Osteoblast (primary cell): ENCODE measurements at regions not wholly inside any gene's neighbourhood (a gene's known extent, or its start where the extent isn't known, plus 50 kb on each side); places are given as distances from the start of the nearest gene placed in this dataset.

Experiments
- DNase-seq: peaks from one replicate; pipeline ENCODE4 v3.0.0; 2011; ENCODE audit warnings: low spot score, mixed read lengths; ENCODE audit not compliant: insufficient read length; ENCODE audit errors: missing footprints
- H2AFZ ChIP-seq: 2 replicates; pipeline ENCODE4 v1.6.0; 2011; ENCODE audit warnings: mild to moderate bottlenecking, low read length
- H3K27ac ChIP-seq: 2 replicates; pipeline ENCODE4 v1.5.1; 2011; ENCODE audit warnings: mild to moderate bottlenecking, low read depth, low read length, moderate library complexity
- H3K27me3 ChIP-seq: 2 replicates; pipeline ENCODE4 v1.6.0; 2012; ENCODE audit warnings: mild to moderate bottlenecking, control low read depth, inconsistent platforms, low read length, moderate library complexity; ENCODE audit not compliant: insufficient read depth
- H3K36me3 ChIP-seq: 2 replicates; pipeline ENCODE4 v1.5.1; 2011; ENCODE audit warnings: mild to moderate bottlenecking, low read length, control low read depth, moderate library complexity; ENCODE audit not compliant: insufficient read depth
- H3K4me1 ChIP-seq: 2 replicates; pipeline ENCODE4 v1.5.1; 2011; ENCODE audit warnings: mild to moderate bottlenecking, low read length, control low read depth, moderate library complexity; ENCODE audit not compliant: insufficient read depth
- H3K4me2 ChIP-seq: 2 replicates; pipeline ENCODE4 v1.6.0; 2011; ENCODE audit warnings: mild to moderate bottlenecking, low read length; ENCODE audit not compliant: insufficient read depth
- H3K4me3 ChIP-seq: fragments of 200-600 bp; sonication (generic); 3 replicates; pipeline ENCODE4 v1.5.1; 2012; ENCODE audit warnings: mild to moderate bottlenecking, low read length, inconsistent platforms; ENCODE audit not compliant: insufficient read depth
- H3K79me2 ChIP-seq: 2 replicates; pipeline ENCODE4 v1.6.0; 2012; ENCODE audit warnings: mild to moderate bottlenecking, low read length, control low read depth, inconsistent platforms; ENCODE audit not compliant: insufficient read depth
- H3K9me3 ChIP-seq: 2 replicates; pipeline ENCODE4 v1.5.1; 2011; ENCODE audit warnings: low read depth, low read length, control low read depth
- H4K20me1 ChIP-seq: 2 replicates; pipeline ENCODE4 v1.6.0; 2012; ENCODE audit warnings: mild to moderate bottlenecking, low read length, control low read depth; ENCODE audit not compliant: insufficient read depth
- TF ChIP-seq, protein P1 (sequence below): IDR thresholded peaks from 2 replicates; pipeline ENCODE4 v1.5.1; 2011; ENCODE audit warnings: mild to moderate bottlenecking, low read depth, low read length, moderate library complexity; ENCODE audit errors: extremely low read depth

DNA sequence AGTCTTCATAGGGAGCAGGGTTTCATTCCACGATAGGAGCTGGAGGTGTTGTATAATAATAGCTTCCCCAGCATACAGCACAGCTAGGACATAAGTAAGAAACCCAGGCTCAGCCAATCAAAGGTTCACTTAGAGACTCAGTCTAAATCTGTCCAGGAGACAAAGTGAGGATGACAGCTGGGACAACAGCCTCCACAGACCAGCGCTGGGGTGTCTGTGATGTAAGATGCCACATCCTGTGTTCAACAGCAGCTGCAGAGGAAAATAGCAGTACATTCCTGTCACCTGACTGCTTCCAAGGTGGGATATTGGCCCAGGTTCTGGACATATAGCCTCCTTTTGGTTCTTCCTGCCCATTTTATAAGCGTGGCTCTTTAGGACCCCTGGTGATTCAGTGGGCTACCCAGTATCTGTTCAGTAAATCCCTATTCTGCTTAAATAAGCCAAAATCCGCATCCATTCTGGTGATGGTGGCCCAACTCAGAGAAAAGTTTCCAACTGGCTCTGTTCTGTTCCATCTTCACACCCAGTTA, 176.8 kb upstream of the SYT6 start:
- no peak overlapping the region for H3K4me2 ChIP-seq
- no peaks in the 10 kb centered on the region for H3K9me3 ChIP-seq
- TF ChIP-seq, protein P1, sequence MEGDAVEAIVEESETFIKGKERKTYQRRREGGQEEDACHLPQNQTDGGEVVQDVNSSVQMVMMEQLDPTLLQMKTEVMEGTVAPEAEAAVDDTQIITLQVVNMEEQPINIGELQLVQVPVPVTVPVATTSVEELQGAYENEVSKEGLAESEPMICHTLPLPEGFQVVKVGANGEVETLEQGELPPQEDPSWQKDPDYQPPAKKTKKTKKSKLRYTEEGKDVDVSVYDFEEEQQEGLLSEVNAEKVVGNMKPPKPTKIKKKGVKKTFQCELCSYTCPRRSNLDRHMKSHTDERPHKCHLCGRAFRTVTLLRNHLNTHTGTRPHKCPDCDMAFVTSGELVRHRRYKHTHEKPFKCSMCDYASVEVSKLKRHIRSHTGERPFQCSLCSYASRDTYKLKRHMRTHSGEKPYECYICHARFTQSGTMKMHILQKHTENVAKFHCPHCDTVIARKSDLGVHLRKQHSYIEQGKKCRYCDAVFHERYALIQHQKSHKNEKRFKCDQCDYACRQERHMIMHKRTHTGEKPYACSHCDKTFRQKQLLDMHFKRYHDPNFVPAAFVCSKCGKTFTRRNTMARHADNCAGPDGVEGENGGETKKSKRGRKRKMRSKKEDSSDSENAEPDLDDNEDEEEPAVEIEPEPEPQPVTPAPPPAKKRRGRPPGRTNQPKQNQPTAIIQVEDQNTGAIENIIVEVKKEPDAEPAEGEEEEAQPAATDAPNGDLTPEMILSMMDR, result no peak
- no peaks in the 10 kb centered on the region for H3K79me2 ChIP-seq
- H3K36me3 ChIP-seq, result no peaks in the 10 kb centered on the region
- DNase-seq, result no peak
- H3K27ac ChIP-seq, result no peak overlapping the region
- peaks cover 16% of the 10 kb centered on the region for H3K27me3 ChIP-seq
- no peaks in the 10 kb centered on the region for H3K4me1 ChIP-seq
- no peak overlapping the region for H3K4me3 ChIP-seq
- no peaks in the 10 kb centered on the region for H4K20me1 ChIP-seq
- H2AFZ ChIP-seq, result no peak overlapping the region

DNA sequence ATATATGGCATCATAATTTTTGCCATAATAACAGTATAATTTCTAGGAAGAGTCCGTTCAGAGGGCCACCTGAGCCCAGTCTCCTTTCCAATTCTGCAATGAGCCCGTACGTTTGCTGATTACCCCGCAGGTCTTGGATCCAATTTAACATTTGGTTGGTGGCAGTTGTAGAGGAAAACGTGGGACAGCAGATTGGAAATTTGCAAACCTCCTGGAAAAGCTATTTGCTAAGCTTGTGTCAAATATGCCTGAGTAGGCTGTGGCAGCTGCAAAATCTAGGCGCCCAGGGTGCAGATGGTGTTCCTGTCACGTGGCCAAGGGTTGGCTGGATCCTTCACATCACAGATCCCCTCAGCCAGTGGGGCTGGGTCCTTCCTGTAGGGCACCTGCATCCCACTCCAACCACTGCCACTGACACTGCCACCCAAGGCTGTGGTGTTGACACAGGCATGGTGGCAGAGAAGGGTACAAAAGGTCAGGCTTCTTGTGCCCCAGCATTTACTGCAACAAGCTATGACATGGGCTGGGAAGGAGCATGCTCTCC, 174.8 kb upstream of the SYT6 start:
- Histone ChIP-seq H3K4me3 (no peak overlapping the region), H3K36me3 (no peaks in the 10 kb centered on the region), H3K27ac (no peak overlapping the region), H3K79me2 (no peaks in the 10 kb centered on the region), H4K20me1 (no peaks in the 10 kb centered on the region), H3K4me1 (no peaks in the 10 kb centered on the region), H2AFZ (no peak overlapping the region), H3K9me3 (no peaks in the 10 kb centered on the region), H3K4me2 (no peak overlapping the region), H3K27me3 (peaks cover 12% of the 10 kb centered on the region)
- TF ChIP-seq, protein P1, result no peak
- DNase-seq, result no peak

DNA sequence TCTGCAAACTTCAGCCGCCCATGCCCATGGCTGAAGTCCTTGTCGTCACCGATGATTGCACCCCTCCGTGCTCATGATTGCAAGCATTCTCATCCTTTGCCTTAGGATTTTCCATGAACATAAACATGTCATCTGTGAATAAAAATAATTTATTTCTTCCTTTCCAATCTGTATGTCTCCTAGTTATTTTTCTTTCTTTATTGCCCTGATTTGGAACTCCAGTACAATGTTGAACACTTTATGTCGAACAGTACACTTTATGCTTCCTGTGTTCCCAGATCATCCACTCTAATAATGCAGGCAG, 170.9 kb upstream of the SYT6 start:
- Histone ChIP-seq H2AFZ (peak overlapping the region; percentile 42), H3K4me3 (no peak overlapping the region), H3K27me3 (no peaks in the 10 kb centered on the region), H3K36me3 (no peaks in the 10 kb centered on the region), H3K27ac (no peak overlapping the region), H3K4me2 (no peak overlapping the region), H3K79me2 (no peaks in the 10 kb centered on the region), H4K20me1 (no peaks in the 10 kb centered on the region), H3K9me3 (no peaks in the 10 kb centered on the region), H3K4me1 (peaks cover 26% of the 10 kb centered on the region)
- DNase-seq, result no peak
- TF ChIP-seq, protein P1, result no peak

DNA sequence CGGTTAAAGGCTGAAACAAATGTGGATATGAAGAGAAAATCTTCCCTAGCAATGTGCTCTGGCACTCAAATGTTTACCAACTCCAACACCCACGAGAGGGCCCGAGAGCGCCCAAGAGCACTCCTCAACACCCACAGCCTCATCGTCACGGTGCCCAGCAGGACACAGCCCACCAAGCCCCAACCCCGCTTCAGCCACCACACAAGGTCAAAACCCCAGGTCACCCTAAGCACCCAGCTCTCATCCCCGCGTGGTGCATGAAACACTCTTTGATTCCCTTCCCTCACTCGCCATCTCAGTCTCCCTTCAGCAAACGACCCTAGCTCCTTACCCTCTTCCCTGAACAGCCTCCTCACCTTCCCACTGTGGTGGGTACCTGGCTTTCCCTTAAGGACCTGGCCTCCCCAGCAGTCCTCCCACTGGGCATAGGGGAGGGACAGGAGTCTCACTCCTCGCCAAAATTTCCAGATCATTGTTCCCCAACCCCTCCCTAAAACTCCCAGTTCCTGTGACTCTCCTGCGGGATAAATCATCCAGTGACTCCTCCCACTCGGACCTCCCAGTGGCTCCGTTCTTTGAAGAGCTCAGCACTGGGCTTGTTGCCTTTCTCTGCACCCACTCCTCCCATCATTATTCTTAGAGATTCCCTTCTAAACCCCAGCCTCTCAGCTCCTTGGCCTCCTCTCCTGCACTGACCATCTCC, 170.4 kb upstream of the SYT6 start:
- H2AFZ ChIP-seq, result peak overlapping the region; percentile 42
- H3K4me1 ChIP-seq, result peaks cover 31% of the 10 kb centered on the region
- H3K27ac ChIP-seq, result no peak overlapping the region
- TF ChIP-seq, protein P1, result no peak
- no peaks in the 10 kb centered on the region for H3K9me3 ChIP-seq
- H4K20me1 ChIP-seq, result no peaks in the 10 kb centered on the region
- H3K4me3 ChIP-seq, result no peak overlapping the region
- H3K27me3 ChIP-seq, result no peaks in the 10 kb centered on the region
- no peak for DNase-seq
- H3K79me2 ChIP-seq, result no peaks in the 10 kb centered on the region
- no peak overlapping the region for H3K4me2 ChIP-seq
- no peaks in the 10 kb centered on the region for H3K36me3 ChIP-seq
